Upper lobe of left lung (tissue), 6 donors: ENCODE measurements at regions not wholly inside any gene's neighbourhood (a gene's known extent, or its start where the extent isn't known, plus 50 kb on each side); places are given as distances from the start of the nearest gene placed in this dataset.

ENCODE experiments used
- ATAC-seq, 2 donors: fragments of 200-7000 bp; cut with Tn5 transposase; one replicate each; pipeline ENCODE4 v1.9.1; 2022; ENCODE audit warnings: mild to moderate bottlenecking in 2 of 2, moderate library complexity in 2 of 2; ENCODE audit not compliant: low FRiP score in 2 of 2
- DNase-seq, 2 donors: peaks; one replicate each; pipeline ENCODE4 v3.0.0-alpha.2; 2019 to 2020
- H3K27ac ChIP-seq, 4 donors: fragments of 200-600 bp; sonication (generic); one replicate each; pipeline ENCODE4 v1.5.1; 2016 to 2019
- H3K27me3 ChIP-seq, 4 donors: fragments of 200-600 bp; sonication (generic); one replicate each; pipeline ENCODE4 v1.5.1; 2017 to 2019
- H3K36me3 ChIP-seq, 4 donors: fragments of 200-600 bp; sonication (generic); one replicate each; pipeline ENCODE4 v1.5.1; 2016 to 2019
- H3K4me1 ChIP-seq, 4 donors: fragments of 200-600 bp; sonication (generic); one replicate each; pipeline ENCODE4 v1.5.1; 2018 to 2019
- H3K4me3 ChIP-seq, 4 donors: fragments of 200-600 bp; sonication (generic); one replicate each; pipeline ENCODE4 v1.5.1; 2017 to 2019; ENCODE audit warnings: mild to moderate bottlenecking in 2 of 4, moderate library complexity in 1 of 4
- H3K9me3 ChIP-seq, 4 donors: fragments of 200-600 bp; sonication (generic); one replicate each; pipeline ENCODE4 v1.5.1; 2018 to 2019
- EP300 ChIP-seq, 4 donors: sonication (generic); formaldehyde crosslinking; IDR thresholded peaks; one replicate each; pipeline ENCODE4 v1.5.1; 2017; ENCODE audit warnings: antibody characterized with exemption in 4 of 4, control low read depth in 2 of 4
- POLR2A ChIP-seq, 4 donors: fragments of 450-650 bp; IDR thresholded peaks; one replicate each; pipeline ENCODE4 v1.5.1; 2016 to 2017; ENCODE audit warnings: antibody characterized with exemption in 4 of 4, mild to moderate bottlenecking in 2 of 4
- POLR2AphosphoS5 ChIP-seq, 2 donors: sonication (generic); formaldehyde crosslinking; IDR thresholded peaks; one replicate each; pipeline ENCODE4 v1.5.1; 2017; ENCODE audit warnings: antibody characterized with exemption in 2 of 2
- WGBS, 2 donors: methylation state at CpG; one replicate each; pipeline ENCODE4 v1.1.5; 2017 to 2018; 5-methylcytosine and 5-hydroxymethylcytosine counted together
- TF ChIP-seq, protein P1 (sequence below), 6 experiments: fragments of 450-650 bp in 4 of 6; fragments of 200-600 bp in 2 of 6; sonication (generic) in 2 of 6; IDR thresholded peaks; one replicate each; pipeline ENCODE4 v1.5.1; 2016 to 2019; ENCODE audit warnings: antibody characterized with exemption in 6 of 6
- donor health status: DM: no; HTN: no; CAD: no; lungs with moderate emphysema.
- donor health status: DM: no; HTN: yes; CAD: no; lungs with severe emphysema.

DNA sequence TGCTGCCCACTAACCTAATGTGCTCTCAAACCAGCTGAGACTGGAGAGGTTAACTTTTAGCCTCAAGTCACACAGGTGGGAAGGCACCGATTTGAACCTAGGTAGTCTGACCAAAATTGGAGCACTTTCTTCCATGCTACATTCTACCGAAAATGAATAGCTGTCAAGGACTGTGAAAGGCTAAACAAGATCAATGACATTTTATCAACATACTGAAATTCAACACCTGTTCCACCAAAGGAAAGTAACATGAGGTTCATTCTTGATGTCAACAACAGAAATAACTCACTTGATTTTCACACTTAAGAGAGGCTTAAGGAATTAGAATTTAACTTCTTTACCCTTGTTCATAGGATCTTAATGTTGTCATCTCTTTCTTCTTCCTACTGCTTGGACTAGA is 284.4 kb upstream of the MON1B start:
- Histone ChIP-seq H3K4me3 (no peak overlapping the region), H3K27me3 (no peaks in the 10 kb centered on the region), H3K27ac (no peak overlapping the region), H3K36me3 (no peaks in the 10 kb centered on the region), H3K9me3 (no peaks in the 10 kb centered on the region), H3K4me1 (no peaks in the 10 kb centered on the region)
- WGBS, 2 donors: 63 to 65% methylated on average over 2 of the region's 2 CpGs
- TF ChIP-seq, protein P1, sequence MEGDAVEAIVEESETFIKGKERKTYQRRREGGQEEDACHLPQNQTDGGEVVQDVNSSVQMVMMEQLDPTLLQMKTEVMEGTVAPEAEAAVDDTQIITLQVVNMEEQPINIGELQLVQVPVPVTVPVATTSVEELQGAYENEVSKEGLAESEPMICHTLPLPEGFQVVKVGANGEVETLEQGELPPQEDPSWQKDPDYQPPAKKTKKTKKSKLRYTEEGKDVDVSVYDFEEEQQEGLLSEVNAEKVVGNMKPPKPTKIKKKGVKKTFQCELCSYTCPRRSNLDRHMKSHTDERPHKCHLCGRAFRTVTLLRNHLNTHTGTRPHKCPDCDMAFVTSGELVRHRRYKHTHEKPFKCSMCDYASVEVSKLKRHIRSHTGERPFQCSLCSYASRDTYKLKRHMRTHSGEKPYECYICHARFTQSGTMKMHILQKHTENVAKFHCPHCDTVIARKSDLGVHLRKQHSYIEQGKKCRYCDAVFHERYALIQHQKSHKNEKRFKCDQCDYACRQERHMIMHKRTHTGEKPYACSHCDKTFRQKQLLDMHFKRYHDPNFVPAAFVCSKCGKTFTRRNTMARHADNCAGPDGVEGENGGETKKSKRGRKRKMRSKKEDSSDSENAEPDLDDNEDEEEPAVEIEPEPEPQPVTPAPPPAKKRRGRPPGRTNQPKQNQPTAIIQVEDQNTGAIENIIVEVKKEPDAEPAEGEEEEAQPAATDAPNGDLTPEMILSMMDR (IDR thresholded peaks at IDR 0.05): no peak
- no peak for TF ChIP-seq POLR2AphosphoS5 (IDR thresholded peaks at IDR 0.05)
- TF ChIP-seq EP300 (IDR thresholded peaks at IDR 0.05): no peak
- no peak for TF ChIP-seq POLR2A (IDR thresholded peaks at IDR 0.05)
- DNase-seq (no peak), ATAC-seq (no peak)

DNA sequence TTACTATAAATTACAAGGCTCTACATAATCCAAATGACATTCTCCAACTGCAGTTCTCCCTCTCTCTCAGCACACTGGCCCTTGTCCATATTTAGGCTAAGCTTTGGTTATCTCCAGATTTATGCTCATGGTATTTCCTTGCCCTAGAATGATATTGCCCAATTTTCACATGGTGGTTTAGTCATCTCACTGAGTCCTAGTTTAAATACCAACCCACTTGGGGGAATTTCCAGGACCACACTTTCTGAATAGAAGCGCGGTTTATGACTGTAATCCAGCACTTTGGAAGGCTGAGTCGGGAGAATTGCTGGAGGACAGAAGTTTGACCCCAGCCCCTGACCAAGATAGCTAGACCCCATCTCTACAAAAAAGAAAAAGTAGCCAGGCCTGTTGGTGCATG is 280.1 kb upstream of the MON1B start:
- ATAC-seq (no peak), DNase-seq (no peak)
- TF ChIP-seq, protein P1 (IDR thresholded peaks at IDR 0.05): no peak
- TF ChIP-seq EP300 (IDR thresholded peaks at IDR 0.05): no peak
- TF ChIP-seq POLR2AphosphoS5 (IDR thresholded peaks at IDR 0.05): no peak
- no peak for TF ChIP-seq POLR2A (IDR thresholded peaks at IDR 0.05)
- Histone ChIP-seq H3K27me3 (no peaks in the 10 kb centered on the region), H3K9me3 (no peaks in the 10 kb centered on the region), H3K4me3 (no peak overlapping the region), H3K27ac (no peak overlapping the region), H3K4me1 (no peaks in the 10 kb centered on the region), H3K36me3 (no peaks in the 10 kb centered on the region)
- 84 to 94% methylated on average over 3 of the region's 3 CpGs for WGBS, 2 donors

DNA sequence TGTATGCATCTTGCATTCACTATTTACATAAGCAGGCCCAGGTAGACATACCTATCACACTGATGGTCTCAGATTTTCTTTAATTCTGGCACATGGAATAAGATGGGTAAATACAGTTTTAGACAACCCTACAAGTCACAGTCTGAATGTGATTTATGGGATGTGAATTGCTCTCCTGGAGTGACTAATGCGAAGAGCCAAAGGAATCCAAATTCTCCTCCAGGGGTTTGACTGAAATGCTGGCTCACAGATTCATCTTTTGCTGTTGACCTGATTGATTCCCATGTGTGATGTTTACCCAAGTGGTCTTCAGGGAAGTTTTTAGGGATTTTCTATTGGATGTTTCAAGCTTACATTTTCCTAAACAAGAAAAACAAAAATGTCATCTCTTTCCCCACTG is 277.9 kb upstream of the MON1B start:
- DNase-seq (no peak), ATAC-seq (no peak)
- no peaks in the 10 kb centered on the region for H3K27me3 ChIP-seq
- H3K9me3 ChIP-seq: no peaks in the 10 kb centered on the region
- no peak overlapping the region for H3K4me3 ChIP-seq
- no peak overlapping the region for H3K27ac ChIP-seq
- TF ChIP-seq POLR2AphosphoS5 (IDR thresholded peaks at IDR 0.05) (no peak), POLR2A (IDR thresholded peaks at IDR 0.05) (no peak), EP300 (IDR thresholded peaks at IDR 0.05) (no peak)
- TF ChIP-seq, protein P1 (IDR thresholded peaks at IDR 0.05): no peak
- no peaks in the 10 kb centered on the region for H3K36me3 ChIP-seq
- no peaks in the 10 kb centered on the region for H3K4me1 ChIP-seq
- WGBS, 2 donors: 81 to 100% methylated on average over 1 of the region's 1 CpG

DNA sequence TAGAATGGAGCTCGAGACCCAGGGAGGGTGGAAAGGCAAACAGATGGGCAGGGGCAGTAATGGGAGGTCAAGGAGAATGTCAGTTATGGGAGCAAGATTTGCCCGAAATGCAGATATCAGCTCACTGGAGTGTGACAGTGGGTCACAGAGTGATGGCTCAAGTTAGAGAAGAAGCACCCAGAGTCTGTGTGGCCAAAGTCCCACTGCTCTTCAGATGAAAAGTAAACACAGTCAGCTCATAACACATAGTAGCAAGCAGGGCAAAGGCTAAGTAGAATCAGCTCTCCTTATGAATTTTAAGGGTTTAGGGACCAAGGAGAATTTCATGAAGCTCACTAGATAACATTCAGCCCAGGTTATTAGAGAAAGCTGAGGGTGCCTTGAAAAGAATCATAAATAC is 264.9 kb upstream of the MON1B start:
- ATAC-seq: no peak
- WGBS, 2 donors: 85 to 86% methylated on average over 2 of the region's 2 CpGs
- TF ChIP-seq POLR2AphosphoS5 (IDR thresholded peaks at IDR 0.05) (no peak), POLR2A (IDR thresholded peaks at IDR 0.05) (no peak), EP300 (IDR thresholded peaks at IDR 0.05) (no peak)
- TF ChIP-seq, protein P1 (IDR thresholded peaks at IDR 0.05): no peak

DNA sequence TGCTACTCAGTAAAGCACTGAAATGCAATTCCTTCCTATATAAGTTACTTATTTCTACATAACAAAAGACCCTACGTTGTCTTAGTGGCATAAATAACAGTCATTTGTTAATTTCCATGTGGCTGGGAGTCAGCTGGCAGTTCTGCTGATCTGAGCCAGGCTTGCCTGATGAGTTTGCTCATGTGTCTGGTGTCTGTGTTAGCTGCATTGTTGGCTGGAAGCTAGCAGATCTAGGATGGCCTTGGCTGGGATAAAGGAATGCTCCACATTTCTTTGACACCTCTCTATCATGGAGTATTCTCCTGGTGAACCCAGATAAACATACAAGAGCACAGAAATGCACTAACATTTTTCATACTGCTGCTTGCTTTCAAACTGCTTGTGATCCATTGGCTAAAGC is 264.4 kb upstream of the MON1B start:
- H3K36me3 ChIP-seq: no peaks in the 10 kb centered on the region
- H3K4me3 ChIP-seq: no peak overlapping the region
- no peaks in the 10 kb centered on the region for H3K27me3 ChIP-seq
- DNase-seq (no peak), ATAC-seq (no peak)
- WGBS, 2 donors: 32 to 41% methylated on average over 1 of the region's 1 CpG
- TF ChIP-seq, protein P1 (IDR thresholded peaks at IDR 0.05): no peak
- H3K27ac ChIP-seq: no peak overlapping the region
- no peaks in the 10 kb centered on the region for H3K9me3 ChIP-seq
- no peaks in the 10 kb centered on the region for H3K4me1 ChIP-seq

More for the DNA sequence above, 264.9 kb upstream of the MON1B start:
- DNase-seq: no peak
- H3K9me3 ChIP-seq: no peaks in the 10 kb centered on the region
- H3K27ac ChIP-seq: no peak overlapping the region
- H3K4me3 ChIP-seq: no peak overlapping the region
- H3K36me3 ChIP-seq: no peaks in the 10 kb centered on the region
- no peaks in the 10 kb centered on the region for H3K27me3 ChIP-seq
- H3K4me1 ChIP-seq: no peaks in the 10 kb centered on the region
